ENCODE measurements at regions not wholly inside any gene's neighbourhood (a gene's known extent, or its start where the extent isn't known, plus 50 kb on each side); places are given as distances from the start of the nearest gene placed in this dataset.
A peak's percentile ranks its signal among the peaks of the same experiment; 100 is the strongest.

DNA sequence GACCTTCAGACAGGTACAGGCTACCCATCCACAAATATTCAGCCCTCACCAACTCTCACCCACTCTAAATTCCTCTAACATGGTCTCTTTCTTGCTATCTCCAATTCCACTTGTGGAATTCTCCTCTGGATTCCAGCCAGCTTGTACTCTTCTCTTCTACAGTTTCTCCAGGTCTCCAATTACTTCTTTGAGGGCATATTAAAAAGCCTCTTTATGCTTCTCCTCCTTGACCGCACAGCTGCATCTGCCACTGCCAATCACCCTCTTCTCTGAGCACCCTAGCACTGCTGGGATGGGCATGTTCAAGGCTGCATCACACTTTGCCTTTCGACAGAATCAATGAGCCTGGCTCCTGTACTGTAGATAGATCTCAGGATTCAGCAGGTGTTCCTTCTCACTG lies 101.5 kb upstream of the ANKRD1 start:
- H3K4me3 ChIP-seq, result no peak overlapping the region
- H3K27me3 ChIP-seq (replicated peaks in 1 of 7), result no peaks in the 10 kb centered on the region
- TF ChIP-seq POLR2AphosphoS5 (IDR thresholded peaks at IDR 0.05), result no peak
- TF ChIP-seq POLR2A (IDR thresholded peaks at IDR 0.05), result no peak
- TF ChIP-seq, protein P1, sequence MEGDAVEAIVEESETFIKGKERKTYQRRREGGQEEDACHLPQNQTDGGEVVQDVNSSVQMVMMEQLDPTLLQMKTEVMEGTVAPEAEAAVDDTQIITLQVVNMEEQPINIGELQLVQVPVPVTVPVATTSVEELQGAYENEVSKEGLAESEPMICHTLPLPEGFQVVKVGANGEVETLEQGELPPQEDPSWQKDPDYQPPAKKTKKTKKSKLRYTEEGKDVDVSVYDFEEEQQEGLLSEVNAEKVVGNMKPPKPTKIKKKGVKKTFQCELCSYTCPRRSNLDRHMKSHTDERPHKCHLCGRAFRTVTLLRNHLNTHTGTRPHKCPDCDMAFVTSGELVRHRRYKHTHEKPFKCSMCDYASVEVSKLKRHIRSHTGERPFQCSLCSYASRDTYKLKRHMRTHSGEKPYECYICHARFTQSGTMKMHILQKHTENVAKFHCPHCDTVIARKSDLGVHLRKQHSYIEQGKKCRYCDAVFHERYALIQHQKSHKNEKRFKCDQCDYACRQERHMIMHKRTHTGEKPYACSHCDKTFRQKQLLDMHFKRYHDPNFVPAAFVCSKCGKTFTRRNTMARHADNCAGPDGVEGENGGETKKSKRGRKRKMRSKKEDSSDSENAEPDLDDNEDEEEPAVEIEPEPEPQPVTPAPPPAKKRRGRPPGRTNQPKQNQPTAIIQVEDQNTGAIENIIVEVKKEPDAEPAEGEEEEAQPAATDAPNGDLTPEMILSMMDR (IDR thresholded peaks at IDR 0.05 in 8 of 11, conservative IDR thresholded peaks at IDR 0.05 in 3 of 11), result no peak
- DNase-seq, result no peak
- H3K4me1 ChIP-seq, result peaks cover 0 to 15% (median 1%) of the 10 kb centered on the region in 6 donors
- no peak overlapping the region for H3K27ac ChIP-seq
- intact Hi-C loops (cut with DNase I; ENCODE audit: low total_unique reads), result no loop called here
- H3K36me3 ChIP-seq, result no peaks in the 10 kb centered on the region
- H3K9me3 ChIP-seq, result no peaks in the 10 kb centered on the region
- 88 to 93% (median 92%) methylated on average over 2 of the region's 2 CpGs for WGBS, 5 donors

DNA sequence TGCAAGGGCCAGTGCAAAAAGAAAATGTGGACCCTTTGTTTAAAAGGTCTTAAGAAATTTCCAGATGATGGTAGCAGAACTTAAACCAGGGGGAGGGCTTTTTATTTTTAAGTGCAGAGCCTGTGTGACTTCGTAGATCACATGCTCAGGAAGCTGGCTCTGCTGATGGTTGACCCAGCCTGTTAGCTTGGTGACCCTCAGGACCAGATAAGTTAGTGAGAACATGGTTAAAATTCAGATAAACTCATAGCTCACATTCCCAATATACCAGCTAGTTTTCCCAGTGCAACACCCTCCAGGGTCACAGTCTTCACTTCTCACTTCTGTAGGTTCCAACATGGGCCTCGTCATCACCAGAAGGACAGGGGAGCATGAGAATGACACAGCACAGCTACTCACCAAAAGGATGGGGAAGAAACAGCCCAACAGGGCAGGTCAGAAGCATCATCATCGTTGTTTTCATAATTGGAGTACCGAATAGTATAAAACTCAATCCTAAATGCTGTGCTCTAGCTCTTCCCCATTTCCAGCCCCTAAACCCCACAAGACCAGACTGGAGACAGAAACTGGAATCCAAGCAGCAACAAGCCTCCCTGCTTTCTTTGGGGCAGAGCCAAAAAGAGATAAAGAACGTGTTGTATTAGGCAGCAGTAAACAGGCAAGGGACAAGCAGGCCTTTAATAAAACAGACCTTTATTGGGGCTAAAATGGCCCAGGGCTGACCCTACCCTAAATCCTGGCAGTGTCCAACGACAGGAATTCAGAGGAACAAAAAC lies 102.2 kb upstream of the ANKRD1 start:
- DNase-seq, result no peak
- peak overlapping the region in 3 of 8 donors; percentile 4 to 36 (median 10) for H3K27ac ChIP-seq

GRCh38 chr10:91023700-91024398 lies 103.0 kb upstream of the ANKRD1 start:
- H3K27ac ChIP-seq, result peak overlapping the region in 3 of 8 donors; percentile 4 to 36 (median 10)
- no peaks in the 10 kb centered on the region for H3K9me3 ChIP-seq
- intact Hi-C loops (cut with DNase I; ENCODE audit: low total_unique reads), result no loop called here
- TF ChIP-seq POLR2AphosphoS5 (IDR thresholded peaks at IDR 0.05) (no peak), POLR2A (IDR thresholded peaks at IDR 0.05) (no peak)
- TF ChIP-seq, protein P1 (IDR thresholded peaks at IDR 0.05 in 8 of 11, conservative IDR thresholded peaks at IDR 0.05 in 3 of 11), result no peak
- DNase-seq, result no peak
- no peaks in the 10 kb centered on the region for H3K36me3 ChIP-seq
- H3K4me3 ChIP-seq, result no peak overlapping the region
- no peaks in the 10 kb centered on the region for H3K27me3 ChIP-seq (replicated peaks in 1 of 7)
- WGBS, 5 donors, result 78 to 93% (median 84%) methylated on average over 7 of the region's 7 CpGs
- peaks cover 0 to 15% (median 1%) of the 10 kb centered on the region in 6 donors for H3K4me1 ChIP-seq

More for the DNA sequence above, 102.2 kb upstream of the ANKRD1 start:
- WGBS, 5 donors, result 68 to 75% (median 74%) methylated on average over 6 of the region's 6 CpGs
- no peak overlapping the region for H3K4me3 ChIP-seq
- H3K4me1 ChIP-seq, result peaks cover 0 to 15% (median 1%) of the 10 kb centered on the region in 6 donors
- H3K9me3 ChIP-seq, result no peaks in the 10 kb centered on the region
- intact Hi-C loops (cut with DNase I; ENCODE audit: low total_unique reads), result no loop called here
- TF ChIP-seq POLR2AphosphoS5 (IDR thresholded peaks at IDR 0.05), result no peak
- no peak for TF ChIP-seq POLR2A (IDR thresholded peaks at IDR 0.05)
- TF ChIP-seq, protein P1 (IDR thresholded peaks at IDR 0.05 in 8 of 11, conservative IDR thresholded peaks at IDR 0.05 in 3 of 11), result no peak
- no peaks in the 10 kb centered on the region for H3K36me3 ChIP-seq
- no peaks in the 10 kb centered on the region for H3K27me3 ChIP-seq (replicated peaks in 1 of 7)

DNA sequence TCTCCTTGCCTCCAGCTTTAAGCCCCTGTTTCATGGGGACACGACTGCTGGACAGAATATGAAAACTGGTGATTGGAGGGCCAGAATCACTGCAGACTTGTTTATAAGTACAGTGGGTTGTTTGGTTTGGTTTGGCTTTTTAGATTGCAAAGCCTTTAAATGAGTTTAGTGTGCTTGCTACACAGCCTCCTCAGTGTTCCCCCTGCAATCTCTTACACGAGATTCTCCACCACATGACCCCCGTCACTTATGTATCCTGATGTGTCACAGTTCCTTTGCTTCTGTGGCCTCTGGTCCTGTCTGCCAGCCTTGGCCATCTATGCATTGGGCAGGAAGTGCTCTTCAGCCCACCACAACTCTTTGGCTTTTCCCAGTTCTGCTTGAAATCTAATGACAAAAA lies 103.7 kb upstream of the ANKRD1 start:
- H3K36me3 ChIP-seq, result no peaks in the 10 kb centered on the region
- intact Hi-C loops (cut with DNase I; ENCODE audit: low total_unique reads), result no loop called here
- H3K27ac ChIP-seq, result no peak overlapping the region

More for the DNA sequence above, 103.7 kb upstream of the ANKRD1 start:
- no peak for DNase-seq
- Histone ChIP-seq H3K4me3 (no peak overlapping the region), H3K27me3 (replicated peaks in 1 of 7) (no peaks in the 10 kb centered on the region), H3K9me3 (no peaks in the 10 kb centered on the region), H3K4me1 (peaks cover 0 to 15% (median 1%) of the 10 kb centered on the region in 6 donors)
- WGBS, 5 donors, result 75 to 86% (median 78%) methylated on average over 3 of the region's 3 CpGs
- no peak for TF ChIP-seq POLR2AphosphoS5 (IDR thresholded peaks at IDR 0.05)
- TF ChIP-seq, protein P1 (IDR thresholded peaks at IDR 0.05 in 8 of 11, conservative IDR thresholded peaks at IDR 0.05 in 3 of 11), result no peak
- no peak for TF ChIP-seq POLR2A (IDR thresholded peaks at IDR 0.05)
